SHP77 (cell line): ENCODE measurements at regions not wholly inside any gene's neighbourhood (a gene's known extent, or its start where the extent isn't known, plus 50 kb on each side); places are given as distances from the start of the nearest gene placed in this dataset.
A peak's percentile ranks its signal among the peaks of the same experiment; 100 is the strongest.
"Not testable (repeated sequence)": the region's sequence is repeated elsewhere in the genome, so short reads cannot be mapped to it uniquely, and the experiment has no call there.

ENCODE experiments used
- DNase-seq, 2 experiments: peaks; one replicate each; lab custom pipeline; 2025; lab: John Stamatoyannopoulos, UW

GRCh38 chr4:36590343-36590742 lies 308.9 kb downstream of the DTHD1 start:
- DNase-seq: no peak

- DNase-seq: no peak
Measured at GRCh38 chr4:36601864-36602495, 320.6 kb downstream of the DTHD1 start.

- DNase-seq: no peak
Measured at GRCh38 chr4:36609661-36610060, 328.2 kb downstream of the DTHD1 start.

- no peak for DNase-seq
Measured at GRCh38 chr4:36610628-36611027, 329.2 kb downstream of the DTHD1 start.

- DNase-seq: not testable (repeated sequence)
Measured at GRCh38 chr4:36613142-36613541, 331.7 kb downstream of the DTHD1 start.

GRCh38 chr4:36614011-36614410 lies 332.6 kb downstream of the DTHD1 start:
- DNase-seq: no peak

- DNase-seq: no peak
Measured at GRCh38 chr4:36618102-36618501, 336.7 kb downstream of the DTHD1 start.

- no peak for DNase-seq
Measured at GRCh38 chr4:36624030-36624429, 342.6 kb downstream of the DTHD1 start.

GRCh38 chr4:36638273-36638811 lies 356.9 kb downstream of the DTHD1 start:
- no peak for DNase-seq

GRCh38 chr4:36640876-36641275 lies 359.5 kb downstream of the DTHD1 start:
- DNase-seq: no peak

GRCh38 chr4:36651253-36651652 lies 369.8 kb downstream of the DTHD1 start:
- DNase-seq: no peak

GRCh38 chr4:36652857-36653256 lies 371.4 kb downstream of the DTHD1 start:
- DNase-seq: no peak

GRCh38 chr4:36665985-36666527 lies 384.6 kb downstream of the DTHD1 start:
- no peak for DNase-seq

GRCh38 chr4:36675436-36675835 lies 394.0 kb downstream of the DTHD1 start:
- no peak for DNase-seq

GRCh38 chr4:36676139-36677050 lies 395.0 kb downstream of the DTHD1 start:
- DNase-seq: peak in 1 of 2 experiments; percentile 0

GRCh38 chr4:36677112-36677511 lies 395.7 kb downstream of the DTHD1 start:
- DNase-seq: no peak

GRCh38 chr4:36677874-36678273 lies 396.5 kb downstream of the DTHD1 start:
- no peak for DNase-seq

GRCh38 chr4:36687681-36688080 lies 406.3 kb downstream of the DTHD1 start:
- no peak for DNase-seq

GRCh38 chr4:36692586-36692985 lies 411.2 kb downstream of the DTHD1 start:
- no peak for DNase-seq

GRCh38 chr4:36702245-36702644 lies 420.8 kb downstream of the DTHD1 start:
- no peak for DNase-seq

GRCh38 chr4:36704289-36704688 lies 422.9 kb downstream of the DTHD1 start:
- no peak for DNase-seq

- DNase-seq: no peak
Measured at GRCh38 chr4:36709991-36710390, 428.6 kb downstream of the DTHD1 start.

- no peak for DNase-seq
Measured at GRCh38 chr4:36712013-36712412, 430.6 kb downstream of the DTHD1 start.
